ENCODE measurements at regions not wholly inside any gene's neighbourhood (a gene's known extent, or its start where the extent isn't known, plus 50 kb on each side); places are given as distances from the start of the nearest gene placed in this dataset.

DNA sequence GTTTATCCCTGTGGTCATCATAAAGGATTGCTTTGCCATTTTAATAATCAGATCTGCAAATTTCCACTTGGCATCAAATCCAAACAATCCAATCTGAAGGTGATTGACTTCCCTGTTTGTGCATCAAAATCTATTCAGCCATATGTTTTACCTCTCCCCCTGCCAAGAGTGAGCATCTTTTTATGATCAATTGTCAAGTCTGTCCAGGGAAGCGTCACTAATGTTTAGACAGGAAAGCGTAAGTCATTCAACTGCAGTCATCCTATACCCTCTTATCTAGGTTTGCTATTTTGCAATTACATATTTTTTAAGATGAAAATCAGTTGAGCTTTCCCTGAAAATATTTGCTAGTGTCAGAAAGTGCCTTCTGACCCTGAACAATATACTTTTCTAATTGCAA, 1224.1 kb upstream of the SEL1L start:
- intact Hi-C loops (cut with DNase I): no loop called here
- TF ChIP-seq, protein P1, sequence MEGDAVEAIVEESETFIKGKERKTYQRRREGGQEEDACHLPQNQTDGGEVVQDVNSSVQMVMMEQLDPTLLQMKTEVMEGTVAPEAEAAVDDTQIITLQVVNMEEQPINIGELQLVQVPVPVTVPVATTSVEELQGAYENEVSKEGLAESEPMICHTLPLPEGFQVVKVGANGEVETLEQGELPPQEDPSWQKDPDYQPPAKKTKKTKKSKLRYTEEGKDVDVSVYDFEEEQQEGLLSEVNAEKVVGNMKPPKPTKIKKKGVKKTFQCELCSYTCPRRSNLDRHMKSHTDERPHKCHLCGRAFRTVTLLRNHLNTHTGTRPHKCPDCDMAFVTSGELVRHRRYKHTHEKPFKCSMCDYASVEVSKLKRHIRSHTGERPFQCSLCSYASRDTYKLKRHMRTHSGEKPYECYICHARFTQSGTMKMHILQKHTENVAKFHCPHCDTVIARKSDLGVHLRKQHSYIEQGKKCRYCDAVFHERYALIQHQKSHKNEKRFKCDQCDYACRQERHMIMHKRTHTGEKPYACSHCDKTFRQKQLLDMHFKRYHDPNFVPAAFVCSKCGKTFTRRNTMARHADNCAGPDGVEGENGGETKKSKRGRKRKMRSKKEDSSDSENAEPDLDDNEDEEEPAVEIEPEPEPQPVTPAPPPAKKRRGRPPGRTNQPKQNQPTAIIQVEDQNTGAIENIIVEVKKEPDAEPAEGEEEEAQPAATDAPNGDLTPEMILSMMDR (IDR thresholded peaks at IDR 0.05): no peak
- 76 to 83% methylated on average over 2 of the region's 2 CpGs for WGBS, 2 donors

DNA sequence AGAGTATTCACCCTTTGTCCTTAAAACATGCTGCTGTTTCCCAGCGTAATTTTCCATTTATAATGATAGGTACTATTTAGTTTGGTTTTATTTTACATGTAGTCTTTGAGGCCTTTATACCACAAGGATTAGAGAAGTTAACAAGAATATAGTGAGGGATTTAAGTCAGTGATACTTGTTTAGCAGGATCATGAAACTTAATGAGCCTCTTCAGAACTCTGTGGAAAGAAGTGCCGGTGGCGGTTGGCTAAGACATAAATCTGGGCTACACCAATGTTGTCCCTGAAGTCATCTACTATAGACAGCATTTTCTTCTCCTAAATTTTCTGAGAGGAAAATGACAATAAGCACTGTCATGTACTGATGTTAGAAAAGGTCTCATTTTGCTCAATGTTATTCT, 1226.0 kb upstream of the SEL1L start:
- Histone ChIP-seq H3K27me3 (no peaks in the 10 kb centered on the region), H3K4me3 (no peak overlapping the region), H3K4me1 (no peaks in the 10 kb centered on the region), H3K36me3 (no peaks in the 10 kb centered on the region), H3K27ac (no peak overlapping the region), H3K9me3 (no peaks in the 10 kb centered on the region)
- 76 to 84% methylated on average over 3 of the region's 3 CpGs for WGBS, 2 donors
- DNase-seq: no peak
- intact Hi-C loops (cut with DNase I): no loop called here
- no peak for TF ChIP-seq POLR2A (IDR thresholded peaks at IDR 0.05)
- TF ChIP-seq POLR2AphosphoS5 (IDR thresholded peaks at IDR 0.05): no peak
- TF ChIP-seq, protein P1 (IDR thresholded peaks at IDR 0.05): no peak
- no peak for TF ChIP-seq EP300 (IDR thresholded peaks at IDR 0.05)

More for the DNA sequence above, 1224.1 kb upstream of the SEL1L start:
- DNase-seq: no peak
- H3K27ac ChIP-seq: no peak overlapping the region
- no peaks in the 10 kb centered on the region for H3K4me1 ChIP-seq
- no peak overlapping the region for H3K4me3 ChIP-seq
- no peaks in the 10 kb centered on the region for H3K27me3 ChIP-seq
- H3K36me3 ChIP-seq: no peaks in the 10 kb centered on the region
- no peaks in the 10 kb centered on the region for H3K9me3 ChIP-seq

DNA sequence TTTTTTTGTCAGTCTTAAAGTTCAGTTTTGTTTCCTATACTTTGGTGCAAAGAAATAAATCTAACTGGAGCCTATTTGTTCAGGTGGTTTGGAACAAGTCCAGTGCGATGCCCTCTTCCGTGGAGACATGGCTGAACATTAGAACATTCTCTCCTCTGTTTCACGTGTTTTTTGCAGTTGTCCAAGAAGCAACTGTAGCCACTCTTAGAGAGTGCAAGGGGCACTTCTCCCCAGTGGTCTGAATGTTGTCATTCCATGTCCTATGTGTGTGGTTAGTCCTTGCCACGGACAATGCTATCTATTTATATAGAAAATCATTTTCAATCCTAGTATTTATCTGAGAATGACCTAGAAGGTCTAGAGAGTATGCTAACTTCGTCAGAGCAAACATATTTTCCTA, 1232.5 kb upstream of the SEL1L start:
- TF ChIP-seq POLR2AphosphoS5 (IDR thresholded peaks at IDR 0.05) (no peak), EP300 (IDR thresholded peaks at IDR 0.05) (no peak), POLR2A (IDR thresholded peaks at IDR 0.05) (no peak)
- TF ChIP-seq, protein P1 (IDR thresholded peaks at IDR 0.05): no peak
- no peaks in the 10 kb centered on the region for H3K4me1 ChIP-seq
- no peaks in the 10 kb centered on the region for H3K27me3 ChIP-seq
- H3K36me3 ChIP-seq: no peaks in the 10 kb centered on the region
- H3K27ac ChIP-seq: no peak overlapping the region
- 60 to 76% methylated on average over 5 of the region's 5 CpGs for WGBS, 2 donors
- DNase-seq: no peak
- H3K4me3 ChIP-seq: no peak overlapping the region
- no peaks in the 10 kb centered on the region for H3K9me3 ChIP-seq
- intact Hi-C loops (cut with DNase I): no loop called here

DNA sequence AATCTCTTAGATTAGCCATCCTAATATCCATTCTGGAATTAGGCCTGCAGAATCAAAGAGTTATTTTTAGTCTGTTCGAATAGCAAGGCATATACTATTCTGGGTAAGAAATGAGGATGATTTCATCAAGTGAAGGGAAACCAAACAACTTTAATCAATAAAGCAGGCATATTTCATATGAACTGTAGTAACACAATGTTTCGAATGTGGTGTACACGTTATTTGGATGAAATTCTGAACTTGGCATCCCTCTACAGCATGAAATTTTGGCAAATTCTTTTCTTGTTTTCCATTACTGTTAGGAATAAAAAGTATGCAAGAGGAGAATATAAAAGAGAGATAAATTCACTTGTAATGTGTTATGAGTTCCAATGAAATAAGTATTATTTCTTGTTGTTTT, 1233.3 kb upstream of the SEL1L start:
- no peaks in the 10 kb centered on the region for H3K36me3 ChIP-seq
- intact Hi-C loops (cut with DNase I): no loop called here
- no peak for DNase-seq
- H3K4me1 ChIP-seq: no peaks in the 10 kb centered on the region
- TF ChIP-seq POLR2A (IDR thresholded peaks at IDR 0.05) (no peak), EP300 (IDR thresholded peaks at IDR 0.05) (no peak), POLR2AphosphoS5 (IDR thresholded peaks at IDR 0.05) (no peak)
- TF ChIP-seq, protein P1 (IDR thresholded peaks at IDR 0.05): no peak
- WGBS, 2 donors: 67% methylated on average over 3 of the region's 3 CpGs
- no peaks in the 10 kb centered on the region for H3K9me3 ChIP-seq
- H3K4me3 ChIP-seq: no peak overlapping the region
- H3K27ac ChIP-seq: no peak overlapping the region
- no peaks in the 10 kb centered on the region for H3K27me3 ChIP-seq

DNA sequence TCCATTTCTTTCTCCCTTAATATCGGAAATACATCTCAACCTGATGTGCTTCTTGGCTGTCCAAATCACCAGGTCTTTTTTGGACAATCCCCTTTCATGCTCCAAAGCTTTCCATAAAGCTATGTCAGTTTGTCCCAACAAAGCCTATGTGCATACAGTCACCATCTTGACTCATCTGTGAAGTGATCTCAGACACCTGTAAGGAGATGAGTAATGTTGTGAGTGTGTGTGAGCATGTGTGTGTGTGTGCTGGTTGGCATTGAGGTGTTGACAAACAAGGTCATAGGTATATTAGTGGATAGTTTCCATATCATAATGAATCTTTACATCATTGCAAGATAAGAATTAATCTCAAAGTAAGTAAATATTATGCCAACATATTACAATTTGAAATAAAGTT, 1243.3 kb upstream of the SEL1L start:
- Histone ChIP-seq H3K4me3 (no peak overlapping the region), H3K4me1 (no peaks in the 10 kb centered on the region), H3K36me3 (no peaks in the 10 kb centered on the region), H3K9me3 (no peaks in the 10 kb centered on the region), H3K27ac (no peak overlapping the region), H3K27me3 (no peaks in the 10 kb centered on the region)
- WGBS, 2 donors: 93 to 94% methylated on average over 1 of the region's 1 CpG
- DNase-seq: no peak
- TF ChIP-seq EP300 (IDR thresholded peaks at IDR 0.05) (no peak), POLR2A (IDR thresholded peaks at IDR 0.05) (no peak), POLR2AphosphoS5 (IDR thresholded peaks at IDR 0.05) (no peak)
- TF ChIP-seq, protein P1 (IDR thresholded peaks at IDR 0.05): no peak
- intact Hi-C loops (cut with DNase I): no loop called here

All from sigmoid colon (tissue), 6 donors.